Caco-2 (cell line): ENCODE measurements at regions not wholly inside any gene's neighbourhood (a gene's known extent, or its start where the extent isn't known, plus 50 kb on each side); places are given as distances from the start of the nearest gene placed in this dataset.

Experiments used
- BruUV-seq: library from RNA; stranded (reverse); fragments of 400-500 nt; replicated peaks from 2 replicates; lab custom pipeline; 2021; lab: Mats Ljungman, UMichigan
- CTCF ChIA-PET: fragments of 300-600 bp; sonication (Branson Sonifier 250); formaldehyde crosslinking; loops from one replicate; lab custom pipeline; 2022; ENCODE audit warnings: antibody characterized with exemption; lab: Charles Lee
- POLR2A ChIA-PET: fragments of 300-600 bp; sonication (Branson Sonifier 250); formaldehyde crosslinking; loops from one replicate; lab custom pipeline; 2022; ENCODE audit warnings: antibody characterized with exemption; lab: Charles Lee
- DNase-seq, 2 experiments: peaks; one replicate each; pipeline versions ENCODE4 v3.0.0 to v3.0.0-alpha.2; 2020 to 2022
- H3K27me3 ChIP-seq: replicated peaks from 2 replicates; pipeline ENCODE4 v1.6.0; 2011; ENCODE audit warnings: low read length; ENCODE audit not compliant: control insufficient read depth, insufficient read depth
- H3K36me3 ChIP-seq: 2 replicates; pipeline ENCODE4 v1.5.1; 2011; ENCODE audit warnings: low read length; ENCODE audit not compliant: control insufficient read depth, insufficient read depth
- H3K4me1 ChIP-seq: fragments of 250-450 bp; sonication (Bioruptor Pico); 2 replicates; pipeline ENCODE4 v1.5.1; 2020; ENCODE audit warnings: mild to moderate bottlenecking
- H3K4me3 ChIP-seq: 2 replicates; pipeline ENCODE4 v1.5.1; 2011; ENCODE audit warnings: low read depth, mild to moderate bottlenecking, control low read depth, low read length
- H3K9me3 ChIP-seq: fragments of 250-450 bp; sonication (Bioruptor Pico); 2 replicates; pipeline ENCODE4 v1.5.1; 2020; ENCODE audit warnings: mild to moderate bottlenecking, moderate library complexity
- H3K27ac Mint-ChIP-seq: one replicate; pipeline ENCODE4 v1.8.0; 2022; ENCODE audit warnings: mixed read lengths; ENCODE audit not compliant: unreplicated experiment
- H3K27me3 Mint-ChIP-seq: one replicate; pipeline ENCODE4 v1.8.0; 2022; ENCODE audit warnings: mixed read lengths; ENCODE audit not compliant: insufficient read depth, unreplicated experiment
- H3K36me3 Mint-ChIP-seq: one replicate; pipeline ENCODE4 v1.8.0; 2022; ENCODE audit warnings: mild to moderate bottlenecking, mixed read lengths; ENCODE audit not compliant: insufficient read depth, unreplicated experiment
- H3K4me1 Mint-ChIP-seq: one replicate; pipeline ENCODE4 v1.8.0; 2022; ENCODE audit warnings: low read depth, mixed read lengths; ENCODE audit not compliant: unreplicated experiment
- H3K4me3 Mint-ChIP-seq: one replicate; pipeline ENCODE4 v1.8.0; 2022; ENCODE audit warnings: mild to moderate bottlenecking, moderate library complexity, mixed read lengths; ENCODE audit not compliant: unreplicated experiment
- H3K9me3 Mint-ChIP-seq: one replicate; pipeline ENCODE4 v1.8.0; 2022; ENCODE audit warnings: mixed read lengths; ENCODE audit not compliant: unreplicated experiment
- intact Hi-C: fragments of 100-400 bp; cut with micrococcal nuclease; formaldehyde crosslinking; loops from one replicate; pipeline ENCODE4 v1.10.0; 2022; ENCODE audit not compliant: unreplicated experiment
- TF ChIP-seq, protein P1 (sequence below), 2 experiments: fragments of 200-600 bp in 1 of 2; IDR thresholded peaks; 1 replicate in 1 of 2; 2 replicates in 1 of 2; pipeline versions ENCODE4 v1.5.1 to v1.8.0; 2011 to 2022; ENCODE audit warnings: antibody characterized with exemption in 1 of 2, control low read depth in 1 of 2, inconsistent platforms in 1 of 2, low read depth in 1 of 2, low read length in 1 of 2, mild to moderate bottlenecking in 1 of 2, moderate library complexity in 1 of 2; ENCODE audit not compliant: insufficient read depth in 1 of 2, severe bottlenecking in 1 of 2, unreplicated experiment in 1 of 2

DNA sequence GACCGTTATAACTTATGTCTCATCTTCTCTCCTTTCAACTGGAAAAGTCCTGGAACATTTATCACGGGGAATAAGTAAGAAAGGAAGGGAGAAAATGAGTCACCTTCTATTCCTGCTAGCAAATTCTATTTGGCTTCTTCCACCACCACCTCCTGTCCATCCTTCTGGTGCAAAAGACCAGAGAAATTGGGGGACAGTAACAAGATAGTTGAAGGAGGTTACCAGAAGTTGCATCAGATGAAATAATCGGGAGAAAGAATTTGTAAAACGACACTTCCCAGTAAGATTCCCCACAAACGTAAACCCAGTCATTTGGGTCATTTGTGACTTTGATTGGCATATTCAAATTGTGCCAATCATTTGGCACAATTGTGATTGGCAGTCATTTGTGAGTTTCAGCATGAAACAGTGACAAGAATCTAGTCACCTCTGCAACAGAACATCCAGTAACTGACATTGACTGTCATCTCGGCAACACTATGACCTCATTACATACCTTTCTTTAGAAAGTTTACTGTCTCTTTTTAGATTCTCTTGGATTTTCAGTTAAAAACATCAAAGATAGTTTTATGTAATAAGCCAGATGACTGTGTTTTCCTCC is 51.3 kb upstream of the PIK3CG start:
- no peaks in the 10 kb centered on the region for H3K27me3 ChIP-seq
- ChIA-PET CTCF (no interaction called here), POLR2A (no interaction called here)
- no peaks in the 10 kb centered on the region for H3K36me3 ChIP-seq
- Mint-ChIP-seq H3K9me3 (no peaks in the 10 kb centered on the region), H3K4me3 (no peak overlapping the region), H3K36me3 (no peaks in the 10 kb centered on the region), H3K27me3 (peaks cover 8% of the 10 kb centered on the region), H3K27ac (no peak overlapping the region), H3K4me1 (no peaks in the 10 kb centered on the region)
- H3K4me3 ChIP-seq: no peak overlapping the region
- intact Hi-C loops: no loop called here
- TF ChIP-seq, protein P1, sequence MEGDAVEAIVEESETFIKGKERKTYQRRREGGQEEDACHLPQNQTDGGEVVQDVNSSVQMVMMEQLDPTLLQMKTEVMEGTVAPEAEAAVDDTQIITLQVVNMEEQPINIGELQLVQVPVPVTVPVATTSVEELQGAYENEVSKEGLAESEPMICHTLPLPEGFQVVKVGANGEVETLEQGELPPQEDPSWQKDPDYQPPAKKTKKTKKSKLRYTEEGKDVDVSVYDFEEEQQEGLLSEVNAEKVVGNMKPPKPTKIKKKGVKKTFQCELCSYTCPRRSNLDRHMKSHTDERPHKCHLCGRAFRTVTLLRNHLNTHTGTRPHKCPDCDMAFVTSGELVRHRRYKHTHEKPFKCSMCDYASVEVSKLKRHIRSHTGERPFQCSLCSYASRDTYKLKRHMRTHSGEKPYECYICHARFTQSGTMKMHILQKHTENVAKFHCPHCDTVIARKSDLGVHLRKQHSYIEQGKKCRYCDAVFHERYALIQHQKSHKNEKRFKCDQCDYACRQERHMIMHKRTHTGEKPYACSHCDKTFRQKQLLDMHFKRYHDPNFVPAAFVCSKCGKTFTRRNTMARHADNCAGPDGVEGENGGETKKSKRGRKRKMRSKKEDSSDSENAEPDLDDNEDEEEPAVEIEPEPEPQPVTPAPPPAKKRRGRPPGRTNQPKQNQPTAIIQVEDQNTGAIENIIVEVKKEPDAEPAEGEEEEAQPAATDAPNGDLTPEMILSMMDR (IDR thresholded peaks at IDR 0.05; ENCODE audit: insufficient read depth in 1 of 2, low read depth in 1 of 2, low read length in 1 of 2, severe bottlenecking in 1 of 2, unreplicated experiment in 1 of 2): no peak
- no peaks in the 10 kb centered on the region for H3K4me1 ChIP-seq
- H3K9me3 ChIP-seq: no peaks in the 10 kb centered on the region
- no TSS peak for BruUV-seq
- DNase-seq: no peak

DNA sequence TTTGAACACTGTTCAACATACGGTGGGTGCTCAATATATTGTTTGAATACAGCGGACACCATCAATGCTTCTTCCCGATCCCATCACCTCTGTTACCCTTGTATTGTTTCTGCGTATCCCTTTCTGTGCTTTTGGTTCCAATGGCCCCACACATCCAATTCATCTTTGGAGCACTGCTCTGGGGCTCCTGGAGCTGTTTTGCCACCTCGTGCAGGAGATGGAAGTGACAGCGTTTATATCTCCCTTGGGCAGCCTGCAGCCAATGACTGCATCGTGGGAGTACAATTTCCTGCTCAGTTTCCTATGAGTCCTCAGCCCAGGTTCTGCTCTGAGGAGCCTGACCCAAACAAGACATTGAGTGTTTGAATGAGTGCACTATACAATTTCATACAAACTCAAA is 50.2 kb upstream of the PIK3CG start:
- Mint-ChIP-seq H3K4me3 (no peak overlapping the region), H3K36me3 (no peaks in the 10 kb centered on the region), H3K27me3 (peaks cover 8% of the 10 kb centered on the region), H3K9me3 (no peaks in the 10 kb centered on the region), H3K27ac (no peak overlapping the region), H3K4me1 (no peaks in the 10 kb centered on the region)
- H3K27me3 ChIP-seq: no peaks in the 10 kb centered on the region
- no peak overlapping the region for H3K4me3 ChIP-seq
- ChIA-PET CTCF (no interaction called here), POLR2A (no interaction called here)
- intact Hi-C loops: no loop called here
- no peak for DNase-seq
- H3K36me3 ChIP-seq: no peaks in the 10 kb centered on the region
- H3K9me3 ChIP-seq: no peaks in the 10 kb centered on the region
- BruUV-seq: no TSS peak
- H3K4me1 ChIP-seq: no peaks in the 10 kb centered on the region
- TF ChIP-seq, protein P1 (IDR thresholded peaks at IDR 0.05; ENCODE audit: insufficient read depth in 1 of 2, low read depth in 1 of 2, low read length in 1 of 2, severe bottlenecking in 1 of 2, unreplicated experiment in 1 of 2): no peak
